NCI-H446 treated with DMSO at 0.1 percent for 48 hours (cell line): ENCODE measurements at regions not wholly inside any gene's neighbourhood (a gene's known extent, or its start where the extent isn't known, plus 50 kb on each side); places are given as distances from the start of the nearest gene placed in this dataset.

Experiments
- DNase-seq: peaks from one replicate; lab custom pipeline; 2025; lab: John Stamatoyannopoulos, UW

DNA sequence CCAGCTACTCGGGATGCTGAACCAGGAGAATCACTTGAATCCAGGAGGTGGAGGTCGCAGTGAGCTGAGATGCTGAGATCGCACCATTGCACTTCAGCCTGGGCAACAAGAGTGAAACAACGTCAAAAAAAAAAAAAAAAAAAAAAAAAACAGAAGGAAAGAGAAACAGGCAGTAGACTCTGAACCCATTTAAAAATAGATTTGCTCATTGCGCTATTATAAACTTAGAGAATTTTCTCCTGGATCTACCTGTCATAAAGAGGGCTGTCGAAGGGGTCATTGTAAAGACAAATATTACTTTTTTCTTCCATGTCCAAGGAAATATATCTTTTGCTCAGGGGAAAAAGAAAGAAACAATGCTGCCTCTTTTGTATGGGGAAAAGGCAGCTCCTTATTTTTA, 425.0 kb upstream of the ID2 start:
- DNase-seq: no peak

DNA sequence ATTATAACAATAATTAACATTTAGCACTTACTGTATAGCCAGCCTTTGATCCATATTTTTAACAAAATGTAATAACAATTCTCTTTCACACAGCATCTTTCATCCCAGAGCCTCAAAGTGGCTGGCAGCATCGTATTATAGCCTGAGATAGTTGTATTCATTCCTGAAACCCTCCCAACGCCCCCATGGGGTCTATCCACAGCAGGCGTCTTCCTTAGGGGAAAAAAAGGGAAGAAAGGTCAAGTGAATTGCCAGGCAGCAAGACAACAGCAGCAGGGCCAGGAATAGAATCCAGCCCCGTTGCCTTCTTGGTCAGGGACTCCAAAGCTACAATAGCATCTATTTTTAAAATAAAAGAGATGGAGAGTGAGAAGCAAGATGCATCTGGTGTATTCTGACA, 424.4 kb upstream of the ID2 start:
- no peak for DNase-seq

DNA sequence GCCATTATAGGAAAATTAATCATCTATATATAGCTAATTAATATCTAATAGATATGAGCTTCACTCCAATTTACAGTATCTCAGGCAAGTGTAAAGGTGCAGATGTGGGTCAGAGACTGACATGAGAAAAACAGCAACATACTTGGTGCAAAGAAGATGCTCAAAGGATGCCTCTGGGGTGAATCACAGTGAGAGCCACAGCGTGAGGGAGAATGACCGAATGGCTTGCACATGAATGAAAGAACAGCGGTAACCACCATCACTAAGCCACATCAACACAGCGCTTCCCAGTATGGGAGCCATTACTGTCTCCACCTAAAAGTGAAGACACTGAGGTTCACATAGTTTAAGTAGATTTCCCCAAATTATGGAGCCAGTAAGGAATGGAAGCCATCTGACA, 423.4 kb upstream of the ID2 start:
- no peak for DNase-seq

DNA sequence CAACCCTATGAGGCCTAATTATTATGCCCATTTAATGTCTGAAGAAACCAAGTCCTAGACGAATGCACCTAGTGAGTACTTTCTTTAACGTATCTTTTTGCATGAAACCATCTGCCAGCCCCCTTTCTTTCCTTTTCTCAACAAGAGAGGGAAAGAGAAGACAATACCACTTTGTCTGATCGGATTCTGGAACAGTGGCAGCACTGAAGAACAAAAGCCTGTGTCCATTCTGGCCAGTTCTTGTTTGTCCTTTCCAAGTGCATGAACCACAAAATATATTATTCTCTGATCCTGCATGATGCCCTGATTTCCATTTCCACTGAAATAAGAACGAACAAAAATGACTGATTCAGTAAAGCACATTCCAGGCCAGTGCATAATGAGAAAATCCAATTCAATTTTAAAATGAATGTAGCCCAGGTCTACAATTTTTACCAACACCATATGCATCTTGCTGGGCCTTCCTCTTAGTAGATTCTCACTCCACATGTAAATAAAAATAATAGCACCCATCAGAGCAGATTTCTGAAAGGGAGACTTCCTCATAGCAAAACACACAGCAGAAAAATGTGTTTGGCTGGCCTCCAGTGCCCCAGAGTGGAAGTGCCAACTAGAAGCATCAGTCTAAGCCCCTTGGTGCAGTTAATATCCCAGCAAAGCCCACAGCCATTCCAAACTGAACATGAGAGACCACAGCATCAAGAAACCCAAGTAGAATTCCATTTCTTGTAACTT, 422.6 kb upstream of the ID2 start:
- no peak for DNase-seq

DNA sequence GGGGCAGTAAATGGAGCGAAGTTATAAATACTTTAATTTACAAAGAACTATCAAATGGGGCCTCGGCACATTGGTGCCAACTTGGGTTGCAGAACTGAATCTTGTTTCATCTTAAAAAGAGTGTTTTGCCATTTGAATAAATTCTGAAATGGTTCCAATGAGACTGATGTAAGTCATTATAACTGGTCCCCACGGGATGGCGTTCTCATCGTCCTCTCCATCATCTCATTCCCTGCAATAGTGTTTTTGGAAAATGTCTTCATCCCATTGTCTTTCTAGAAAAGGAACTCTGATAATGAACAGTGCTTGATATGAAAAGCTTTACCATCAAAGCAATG, 422.0 kb upstream of the ID2 start:
- DNase-seq: no peak

DNA sequence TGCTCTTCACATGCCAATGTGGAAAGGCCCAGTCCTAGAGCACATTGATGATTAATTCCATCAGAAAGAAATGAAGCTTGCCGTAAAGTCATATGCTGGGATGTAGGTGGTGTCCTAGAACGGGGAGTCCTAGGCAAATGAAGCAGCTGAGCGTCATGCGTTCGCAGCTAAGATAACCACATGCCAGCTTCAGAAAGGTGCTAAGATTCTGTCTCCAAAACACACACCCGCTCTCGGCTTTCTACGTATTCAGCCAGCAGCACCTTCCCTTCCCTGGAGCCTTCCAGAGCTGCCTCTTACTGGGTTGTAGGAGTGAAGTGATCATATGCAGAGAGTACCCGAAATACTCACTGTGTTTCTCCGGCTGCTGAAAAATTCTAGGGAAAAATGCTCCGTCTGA, 421.6 kb upstream of the ID2 start:
- DNase-seq: no peak

DNA sequence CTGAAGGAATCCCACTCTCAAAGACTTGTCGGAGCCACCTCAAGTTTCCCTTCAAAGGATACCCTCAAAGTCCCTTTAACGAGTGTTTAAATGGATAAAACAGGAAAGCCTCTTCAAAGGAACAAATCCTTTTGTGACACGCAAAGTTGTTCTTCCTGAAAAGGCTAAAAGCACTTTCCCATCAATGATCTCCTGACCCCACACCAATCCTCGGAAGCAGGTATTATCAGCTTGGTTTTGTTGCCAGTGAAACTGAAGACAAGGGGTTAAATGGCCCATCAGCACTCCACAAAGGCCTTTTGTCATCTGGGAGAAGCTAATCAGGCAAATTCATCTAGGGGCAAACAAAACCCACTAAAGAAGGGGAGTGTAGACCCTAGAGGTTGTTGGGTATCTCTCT, 418.0 kb upstream of the ID2 start:
- no peak for DNase-seq

DNA sequence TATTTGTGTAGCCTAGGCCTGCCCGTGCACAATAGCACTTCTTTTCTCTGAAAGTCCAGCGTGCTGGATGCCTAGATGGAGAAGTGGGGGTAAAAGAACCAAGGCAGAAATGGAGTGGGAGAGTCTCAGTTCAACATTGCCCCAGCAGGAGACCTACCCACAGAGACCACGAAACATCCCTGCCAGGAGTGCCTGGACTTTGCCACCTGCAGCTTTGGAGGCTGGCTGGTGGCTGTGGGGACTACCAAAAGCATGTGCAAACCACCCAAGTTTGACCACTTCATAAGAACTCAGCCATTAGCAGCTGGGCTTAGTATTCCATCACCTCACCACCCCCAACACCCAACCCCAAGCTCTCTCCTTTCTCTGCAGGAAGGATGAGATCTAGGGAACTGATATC, 416.9 kb upstream of the ID2 start:
- DNase-seq: no peak

DNA sequence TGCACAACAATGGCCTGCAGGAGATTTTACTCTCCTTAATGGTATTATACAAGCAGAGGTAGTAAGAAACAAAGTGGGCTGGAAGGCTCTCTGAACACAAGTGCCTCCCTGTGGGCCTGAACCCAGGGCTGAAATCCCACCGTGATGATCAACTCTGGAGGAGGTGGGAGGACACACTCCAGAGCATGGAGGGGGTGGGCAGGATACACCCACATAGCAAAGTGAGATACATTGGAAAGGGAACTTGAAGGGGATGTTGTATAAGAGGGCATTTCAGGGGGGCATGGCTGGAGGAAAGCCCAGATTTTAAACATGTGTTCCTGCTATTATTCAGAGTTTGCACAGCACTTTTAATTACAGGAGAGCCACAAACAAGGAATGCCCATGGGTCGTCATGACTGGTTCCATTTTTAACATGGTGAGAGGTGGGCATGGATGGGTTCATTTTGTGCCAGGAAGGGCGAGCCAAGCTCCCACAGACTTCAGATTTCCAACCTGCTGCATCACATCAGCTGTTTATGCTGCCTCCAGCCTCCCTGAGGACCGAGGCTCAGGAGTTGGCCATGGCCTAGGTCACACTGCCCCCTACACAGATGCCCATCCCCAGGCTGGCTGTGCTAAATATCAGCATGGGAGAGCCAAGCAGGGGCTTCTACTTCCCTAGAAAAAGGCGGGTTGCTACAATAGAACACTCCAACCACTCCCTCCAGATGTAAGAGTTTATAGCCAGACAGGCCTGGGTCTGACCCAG, 416.2 kb upstream of the ID2 start:
- DNase-seq: no peak

DNA sequence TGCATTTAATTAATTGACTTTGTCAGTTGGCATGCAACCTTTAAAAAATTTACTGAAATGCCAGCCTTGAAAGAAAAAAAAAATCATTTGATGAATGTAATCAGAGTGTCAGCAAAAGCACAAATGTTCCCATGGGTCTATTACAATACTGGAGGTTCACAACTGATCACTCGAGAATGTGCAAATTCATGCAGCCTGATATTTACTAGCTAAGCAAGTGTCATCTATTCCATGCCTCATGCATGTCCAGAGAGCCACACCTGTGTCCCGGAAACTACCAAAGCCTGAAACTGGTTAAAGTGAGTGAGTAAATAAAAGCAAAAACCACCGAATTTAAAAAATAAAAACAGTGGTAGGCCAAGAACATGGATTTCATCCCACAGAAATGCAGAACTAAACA, 415.3 kb upstream of the ID2 start:
- DNase-seq: no peak

DNA sequence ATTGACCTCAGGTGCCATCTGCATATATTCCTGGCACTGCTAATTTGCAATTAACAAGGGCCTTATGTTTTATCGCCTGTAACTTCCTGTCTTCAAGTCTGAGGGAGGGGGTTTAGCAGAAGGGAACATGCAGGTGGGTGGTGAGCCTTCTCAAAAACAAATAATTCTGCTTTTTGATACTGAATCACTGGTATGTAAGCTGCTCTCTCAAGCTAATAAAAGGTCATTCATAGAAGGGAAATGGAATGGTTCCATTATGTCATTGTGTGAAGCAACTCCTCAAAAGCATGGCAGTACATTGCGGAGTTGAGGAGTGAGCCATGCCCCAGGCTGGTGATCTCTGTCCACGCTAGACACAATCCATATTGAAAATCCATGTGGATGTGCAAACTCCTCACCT, 414.8 kb upstream of the ID2 start:
- DNase-seq: no peak

DNA sequence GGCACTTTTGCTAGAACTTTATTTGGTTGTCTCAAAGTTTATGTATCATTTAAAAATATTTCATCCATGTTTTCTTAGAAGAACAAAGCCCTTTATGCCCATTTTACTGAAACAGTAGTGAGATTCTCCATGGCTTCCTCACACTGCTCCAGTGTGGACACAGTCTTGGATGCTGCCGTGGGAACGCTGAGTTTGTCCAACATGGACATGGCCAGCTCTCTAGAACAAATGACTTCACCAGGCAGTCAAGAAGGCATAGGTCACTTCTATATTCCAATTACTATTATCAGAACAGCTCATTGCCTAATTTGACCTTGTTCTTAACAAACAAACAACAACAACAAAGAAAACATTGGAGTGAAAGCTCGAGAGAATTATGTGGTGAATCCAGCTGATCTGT, 414.1 kb upstream of the ID2 start:
- DNase-seq: no peak

DNA sequence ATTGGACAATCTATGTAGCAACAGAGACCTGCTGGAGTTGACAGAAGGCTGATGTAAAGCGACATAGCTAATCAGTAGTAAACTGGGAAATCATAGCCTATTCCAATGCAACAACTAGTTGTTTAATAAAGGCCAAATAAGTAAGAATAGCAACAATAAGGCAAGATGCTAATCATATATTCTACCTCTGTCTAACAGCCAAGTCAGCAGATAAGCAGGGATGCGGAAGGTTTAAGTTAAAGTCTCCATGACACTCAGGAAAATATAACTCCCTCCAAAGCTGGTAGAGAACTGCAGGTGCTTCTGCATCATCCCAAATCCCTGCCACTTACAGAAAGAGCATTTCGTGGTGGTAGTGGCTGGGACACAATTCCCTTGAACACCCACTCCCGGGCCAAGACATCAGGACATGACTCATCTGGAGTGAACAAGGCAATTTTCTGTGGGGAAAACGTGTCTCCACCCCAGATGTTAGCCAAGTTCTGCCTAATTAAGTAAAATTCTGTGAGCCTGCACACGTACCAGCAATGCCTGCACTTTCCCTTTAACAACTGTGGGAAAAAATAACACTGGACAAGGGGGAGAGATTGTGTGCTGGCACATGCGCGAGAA, 413.6 kb upstream of the ID2 start:
- no peak for DNase-seq

DNA sequence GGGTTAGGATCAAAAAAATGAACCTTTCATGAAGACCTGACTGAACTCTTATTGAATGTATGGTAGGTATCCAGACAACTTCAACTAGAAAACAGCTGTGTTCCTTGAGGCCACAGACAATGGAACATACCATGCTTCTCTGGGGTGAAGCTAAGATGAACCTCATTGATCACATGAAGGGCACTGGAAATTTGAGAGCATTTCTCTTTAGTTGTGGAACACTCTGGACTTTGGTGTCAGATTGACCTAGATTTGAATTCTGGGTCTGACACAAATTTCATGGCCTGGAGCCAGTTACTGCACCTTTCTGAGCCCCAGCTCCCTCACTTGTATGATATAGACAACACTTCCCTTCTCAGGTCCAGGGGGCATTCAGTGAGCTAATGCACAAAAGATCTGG, 411.2 kb upstream of the ID2 start:
- DNase-seq: no peak

DNA sequence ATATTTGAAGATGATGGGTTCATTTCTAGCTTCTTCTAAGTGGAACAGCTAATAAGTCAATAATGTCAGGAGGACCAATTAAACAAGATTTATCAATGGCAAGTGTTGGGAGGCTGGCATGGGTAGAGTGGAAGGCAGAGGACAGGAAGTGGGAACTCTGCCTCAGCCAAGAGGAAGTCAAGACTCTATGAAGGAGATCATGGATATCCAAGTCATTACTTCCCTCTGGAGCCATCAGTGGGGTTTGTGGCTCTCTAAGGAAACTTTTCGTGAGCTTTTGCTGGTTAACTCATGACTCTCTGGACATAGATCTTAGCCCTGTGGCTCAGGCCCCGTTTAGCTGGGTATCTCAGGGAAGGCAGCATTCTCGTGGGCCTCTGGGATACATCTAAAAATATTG, 410.4 kb upstream of the ID2 start:
- no peak for DNase-seq

DNA sequence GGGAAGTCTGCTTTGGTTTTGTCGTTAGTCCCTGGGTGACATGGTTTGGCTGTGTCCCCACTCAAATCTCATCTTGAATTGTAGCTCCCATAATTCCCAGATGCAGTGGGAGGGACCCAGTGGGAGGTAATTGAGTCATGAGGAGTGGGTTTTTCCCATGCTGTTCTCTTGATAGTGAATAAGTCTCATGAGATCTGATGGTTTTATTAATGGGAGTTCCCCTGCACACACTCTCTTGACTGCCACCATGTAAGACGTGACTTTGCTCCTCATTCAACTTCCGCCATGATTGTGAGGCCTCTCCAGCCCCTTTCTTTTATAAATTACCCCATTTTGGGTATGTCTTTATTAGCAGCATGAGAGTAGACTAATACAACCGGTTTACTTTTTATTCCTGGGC, 405.8 kb upstream of the ID2 start:
- no peak for DNase-seq

DNA sequence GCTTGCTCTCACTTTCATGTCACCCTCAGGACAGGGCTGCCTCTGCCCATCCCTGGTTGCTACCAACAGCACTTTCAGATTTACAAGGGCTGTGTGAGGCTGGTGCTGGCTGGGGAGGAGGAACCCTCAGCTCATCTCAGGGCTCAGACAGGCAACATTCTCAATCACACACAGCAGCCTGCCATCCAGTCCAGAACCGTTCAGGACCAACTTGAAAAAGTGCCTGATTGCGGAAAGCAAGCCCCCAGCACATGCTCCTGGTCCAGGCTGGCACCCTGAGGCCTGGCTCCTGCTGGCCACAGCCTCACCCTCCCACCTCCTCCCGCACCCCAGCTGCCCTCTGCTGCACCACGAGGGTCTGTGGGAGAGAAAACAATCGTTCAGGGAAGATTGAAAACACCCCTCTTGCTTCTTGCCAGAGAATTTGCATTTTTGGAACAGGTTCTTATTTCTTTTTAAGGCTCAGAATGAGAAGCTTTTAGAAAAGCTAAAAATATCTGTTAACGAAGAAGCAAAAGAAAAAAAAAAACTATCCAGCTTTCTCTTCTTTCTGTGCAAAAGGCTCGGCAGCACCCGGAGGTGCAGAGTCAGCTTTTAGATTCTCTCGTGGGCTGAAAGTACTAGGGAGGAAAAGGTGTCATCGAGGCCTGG, 403.8 kb upstream of the ID2 start:
- DNase-seq: no peak

DNA sequence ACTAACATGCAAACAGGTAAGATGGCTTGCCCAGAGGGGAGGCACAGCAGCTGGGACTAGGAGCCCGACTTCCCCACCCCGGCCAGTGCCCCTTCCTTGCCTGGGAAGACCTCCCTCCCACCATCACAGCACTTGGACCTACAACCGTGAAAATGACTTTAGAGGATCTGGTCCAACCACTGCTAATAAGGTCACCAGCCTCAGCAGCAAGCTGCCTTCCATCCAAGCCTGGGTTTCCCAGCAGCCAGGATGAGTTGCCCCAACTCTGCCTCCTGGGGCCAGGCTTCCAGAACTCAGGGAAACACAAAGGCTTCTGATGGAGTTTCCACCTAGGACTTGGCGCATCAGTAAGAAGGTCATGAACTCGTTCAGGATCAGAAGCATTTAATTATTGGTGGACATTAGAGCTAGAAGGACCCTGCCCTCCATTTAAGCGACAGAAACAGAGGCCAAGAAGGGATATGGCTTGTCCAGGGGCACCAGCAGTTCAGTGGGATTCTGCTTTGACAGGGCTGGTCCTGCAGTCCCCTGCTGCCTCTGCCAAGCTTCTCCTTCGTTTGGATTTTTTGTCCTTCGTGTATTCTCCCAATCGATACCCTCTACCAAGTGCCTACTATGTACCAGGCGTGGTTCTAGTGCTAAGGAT, 403.0 kb upstream of the ID2 start:
- DNase-seq: no peak

DNA sequence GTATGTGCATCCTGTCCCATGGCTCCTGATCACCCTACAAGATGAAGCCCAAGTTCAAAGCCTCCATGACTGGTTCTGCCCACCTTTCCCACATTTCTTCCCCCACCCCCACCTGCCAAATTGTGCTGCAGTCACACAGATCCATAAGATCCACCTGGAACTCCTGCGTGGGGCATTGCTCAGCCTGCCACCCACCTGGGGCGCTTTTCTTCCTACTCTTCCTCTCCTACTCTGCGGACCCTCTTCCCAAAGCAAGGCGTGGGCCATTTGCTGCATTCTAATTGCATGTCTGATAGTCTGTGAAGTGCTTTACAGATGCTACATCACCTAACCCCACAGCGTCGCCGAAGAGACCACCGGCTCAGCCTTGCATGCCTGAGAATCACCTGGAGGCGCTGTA, 402.4 kb upstream of the ID2 start:
- DNase-seq: no peak

DNA sequence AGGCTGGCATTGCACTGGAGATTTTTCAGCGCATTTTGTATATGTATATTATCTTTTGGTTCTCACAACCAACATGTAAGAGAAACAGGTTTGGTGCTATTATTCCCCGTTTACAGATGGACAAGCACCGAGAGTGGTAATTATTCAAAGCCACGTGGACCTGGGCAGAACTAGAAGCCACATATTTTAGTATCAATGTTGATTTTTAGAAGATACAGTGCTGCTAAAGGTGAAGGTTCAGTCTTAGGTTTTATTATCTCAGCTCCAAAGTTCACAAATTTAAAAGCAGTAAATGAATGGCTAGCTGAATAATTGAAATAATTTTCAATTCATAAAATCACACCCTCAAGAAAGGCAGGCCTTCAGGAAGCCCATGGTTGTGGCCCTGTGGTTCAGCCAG, 400.6 kb upstream of the ID2 start:
- DNase-seq: no peak

DNA sequence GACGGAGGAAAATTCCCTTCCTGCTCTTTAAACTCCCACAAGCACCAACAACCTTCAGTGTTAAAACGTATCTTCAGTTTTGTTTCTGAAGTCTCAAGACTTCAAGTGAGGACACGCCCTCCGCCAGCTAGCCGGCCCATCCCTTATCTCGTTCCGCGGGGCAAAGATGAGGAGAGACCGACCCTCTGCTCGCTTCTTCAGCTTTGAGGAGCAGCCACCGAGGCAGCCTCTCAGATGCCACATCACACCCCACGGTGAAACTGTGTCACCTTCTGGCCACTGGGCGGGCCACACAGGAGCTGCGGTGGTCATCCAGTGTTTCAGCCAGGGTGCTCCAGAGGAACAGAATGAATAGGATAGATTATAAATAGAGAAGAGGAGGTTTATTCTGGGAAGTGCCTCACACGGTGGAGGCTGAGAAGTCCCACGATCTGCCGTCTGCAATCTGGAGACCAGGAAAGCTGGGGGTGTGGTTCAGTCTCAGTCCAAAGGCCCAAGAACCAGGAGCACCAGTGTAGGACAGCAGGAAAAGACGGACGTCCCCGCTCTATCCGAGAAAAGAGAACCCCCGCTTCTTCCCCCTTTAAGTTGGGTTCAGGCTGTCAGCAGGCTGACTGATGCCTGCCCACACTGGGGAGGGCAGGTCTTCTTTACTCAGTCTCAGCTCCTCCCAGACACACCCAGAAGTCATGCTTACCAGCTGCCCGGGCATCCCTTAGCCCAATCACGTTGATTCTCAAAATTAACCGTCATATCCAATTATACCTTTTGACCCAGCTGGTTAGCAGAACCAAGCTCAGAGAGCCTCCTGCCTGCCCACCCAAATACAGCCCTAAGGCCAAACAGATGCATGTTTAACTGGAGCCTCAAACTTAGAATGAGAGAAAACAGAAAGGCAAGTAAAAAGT, 399.7 kb upstream of the ID2 start:
- DNase-seq: no peak

DNA sequence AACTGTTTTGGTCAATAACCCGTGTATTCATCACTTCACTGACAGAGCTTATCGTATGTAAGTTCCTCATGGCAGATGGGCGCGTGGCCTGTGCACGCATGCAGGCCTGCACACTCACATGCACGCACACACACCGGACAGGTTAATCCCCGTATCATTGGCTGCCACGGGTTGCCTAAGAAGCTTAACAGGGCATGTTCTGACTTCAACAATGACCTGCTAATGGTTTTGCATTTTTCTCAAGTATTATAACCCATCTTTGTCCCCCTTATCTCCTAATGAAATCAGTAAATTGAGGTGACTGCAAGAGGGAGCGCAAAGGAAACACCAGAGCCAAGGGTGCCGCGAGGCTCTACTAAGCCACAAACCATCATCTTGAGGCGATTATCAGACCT, 399.0 kb upstream of the ID2 start:
- DNase-seq: no peak
